K562 (cell line): ENCODE measurements at regions not wholly inside any gene's neighbourhood (a gene's known extent, or its start where the extent isn't known, plus 50 kb on each side); places are given as distances from the start of the nearest gene placed in this dataset.

Experiments
- ATAC-seq: fragments of 200-7000 bp; cut with Tn5 transposase; 3 replicates; pipeline ENCODE4 v1.9.1; 2020; ENCODE audit warnings: moderate library complexity
- BruUV-seq: library from RNA; stranded (reverse); fragments of 400-500 nt; replicated peaks from 2 replicates; lab custom pipeline; 2021; lab: Mats Ljungman, UMichigan
- CTCF ChIA-PET: fragments of 300-600 bp; formaldehyde crosslinking; extraction: SDS; loops from one replicate; lab custom pipeline; 2021; ENCODE audit warnings: low intra/inter-chr PET ratio; lab: Yijun Ruan, JAX
- POLR2A ChIA-PET: fragments of 300-600, 350-650 bp; sonication (Branson Sonifier 250); formaldehyde crosslinking; extraction: SDS; loops from one replicate; lab custom pipeline; 2021; ENCODE audit warnings: antibody characterized with exemption, inconsistent platforms; lab: Yijun Ruan, JAX
- DNase-seq, 4 experiments: peaks; one replicate each; pipeline versions ENCODE4 v3.0.0 to v3.0.0-alpha.2; 2011 to 2018; ENCODE audit warnings: low spot score in 3 of 4, mixed read lengths in 3 of 4; ENCODE audit errors: extremely low read depth in 1 of 4
- FAIRE-seq: peaks from 2 replicates; lab custom pipeline; 2011; peaks lifted over from hg19 to GRCh38; lab: Jason Lieb, UNC
- H2AFZ ChIP-seq: 2 replicates; pipeline ENCODE4 v1.6.0; 2011; ENCODE audit warnings: low read depth, low read length, control low read depth, inconsistent platforms
- H3K27ac ChIP-seq: fragments of 200-600 bp; 3 replicates; pipeline ENCODE4 v1.8.0; 2011; ENCODE audit warnings: low read depth, mild to moderate bottlenecking, control low read depth, inconsistent platforms, low read length, moderate library complexity, mixed read lengths; ENCODE audit errors: extremely low read depth
- H3K27me3 ChIP-seq, 2 experiments: fragments of 300-600 bp in 1 of 2; 2 replicates in 1 of 2; 3 replicates in 1 of 2; pipeline versions ENCODE4 v1.6.0 to v1.8.0; 2011; ENCODE audit warnings: inconsistent platforms in 2 of 2, low read length in 2 of 2, mild to moderate bottlenecking in 1 of 2, mixed read lengths in 1 of 2, moderate library complexity in 1 of 2; ENCODE audit not compliant: control insufficient read depth in 2 of 2, insufficient read depth in 2 of 2
- H3K36me3 ChIP-seq: fragments of 300-600 bp; 3 replicates; pipeline ENCODE4 v1.8.0; 2011; ENCODE audit warnings: mild to moderate bottlenecking, low read length, inconsistent platforms; ENCODE audit not compliant: control insufficient read depth, insufficient read depth
- H3K4me1 ChIP-seq, 2 experiments: fragments of 200-600 bp in 1 of 2; replicated peaks in 1 of 2; 2 replicates in 1 of 2; 3 replicates in 1 of 2; pipeline versions ENCODE4 v1.5.1 to v1.8.0; 2011; ENCODE audit warnings: inconsistent platforms in 2 of 2, low read length in 2 of 2, mild to moderate bottlenecking in 1 of 2, mixed read lengths in 1 of 2, moderate library complexity in 1 of 2; ENCODE audit not compliant: control insufficient read depth in 2 of 2, insufficient read depth in 2 of 2
- H3K4me2 ChIP-seq: 2 replicates; pipeline ENCODE4 v1.6.1; 2011; ENCODE audit warnings: low read length, control low read depth, inconsistent platforms, mixed read lengths; ENCODE audit not compliant: insufficient read depth
- H3K4me3 ChIP-seq: fragments of 200-600 bp; sonication (generic), shearing (Covaris generic); 2 replicates; pipeline ENCODE4 v1.5.1; 2016; ENCODE audit warnings: control low read depth, inconsistent platforms
- H3K79me2 ChIP-seq: fragments of 200-600 bp; 3 replicates; pipeline ENCODE4 v1.8.0; 2011; ENCODE audit warnings: low read length, inconsistent platforms; ENCODE audit not compliant: control insufficient read depth, insufficient read depth
- H3K9ac ChIP-seq, 2 experiments: 2 replicates each; pipeline versions ENCODE4 v1.6.0 to v1.6.1; 2011; ENCODE audit warnings: low read depth in 2 of 2, low read length in 2 of 2, control low read depth in 1 of 2, inconsistent platforms in 1 of 2, mild to moderate bottlenecking in 1 of 2, mixed read lengths in 1 of 2; ENCODE audit not compliant: insufficient read depth in 1 of 2
- H3K9me1 ChIP-seq: one replicate; pipeline ENCODE4 v1.6.0; 2011; ENCODE audit warnings: inconsistent platforms, mild to moderate bottlenecking, low read length, moderate library complexity; ENCODE audit not compliant: control insufficient read depth, insufficient read depth
- H3K9me3 ChIP-seq: replicated peaks from 2 replicates; pipeline ENCODE4 v1.5.1; 2011; ENCODE audit warnings: low read depth, low read length, inconsistent platforms; ENCODE audit not compliant: control insufficient read depth, insufficient read depth
- H4K20me1 ChIP-seq: replicated peaks from 2 replicates; pipeline ENCODE4 v1.6.1; 2011; ENCODE audit warnings: low read length, inconsistent platforms, mixed read lengths; ENCODE audit not compliant: control insufficient read depth, insufficient read depth
- DLX4 ChIP-seq: fragments of 250-450 bp; sonication (Bioruptor Pico); IDR thresholded peaks from 2 replicates; pipeline ENCODE4 v1.6.1; 2021; ENCODE audit warnings: mild to moderate bottlenecking
- FOXK2 ChIP-seq, 2 experiments: fragments of 450-650 bp; IDR thresholded peaks in 1 of 2; conservative IDR thresholded peaks in 1 of 2; 2 replicates each; pipeline ENCODE4 v1.6.1; 2016; ENCODE audit warnings: low read depth in 2 of 2, mild to moderate bottlenecking in 1 of 2
- MCM5 ChIP-seq: fragments of 450-650 bp; IDR thresholded peaks from 2 replicates; pipeline ENCODE4 v1.6.1; 2016; ENCODE audit warnings: low read depth
- NFYB ChIP-seq: IDR thresholded peaks from 2 replicates; pipeline ENCODE4 v1.6.1; 2011; ENCODE audit warnings: mild to moderate bottlenecking, moderate library complexity; ENCODE audit not compliant: insufficient read length; ENCODE audit errors: extremely low read depth
- SIRT6 ChIP-seq: IDR thresholded peaks from one replicate; pipeline ENCODE4 v1.6.1; 2012; ENCODE audit warnings: low read depth, mild to moderate bottlenecking, control low read depth, inconsistent platforms, low read length, moderate library complexity
- ZNF436 ChIP-seq: fragments of 250-450, 450-650 bp; sonication (Bioruptor Pico); formaldehyde crosslinking; IDR thresholded peaks from 2 replicates; pipeline ENCODE4 v1.7.0; 2020; ENCODE audit warnings: mild to moderate bottlenecking
- WGBS: fragments of 100-300 bp; shearing (Covaris generic); methylation state at CpG from one replicate; pipeline ENCODE4 v1.1.6; 2016; ENCODE audit warnings: low coverage, mixed read lengths; ENCODE audit not compliant: insufficient coverage; ENCODE audit errors: missing lambda C conversion rate; 5-methylcytosine and 5-hydroxymethylcytosine counted together
- in situ Hi-C: fragments of 300-500 bp; cut with MboI; formaldehyde crosslinking; loops from 4 replicates; pipeline ENCODE4 v1.15.0; 2018; ENCODE audit warnings: inconsistent platforms, mixed read lengths
- intact Hi-C: fragments of 100-400 bp; cut with micrococcal nuclease; formaldehyde crosslinking; loops from 2 replicates; pipeline ENCODE4 v1.14.2; 2022
- TF ChIP-seq, protein P1 (sequence below): sonication (generic); formaldehyde crosslinking; IDR thresholded peaks from 2 replicates; pipeline ENCODE4 v1.4.0; 2020; ENCODE audit warnings: mild to moderate bottlenecking, missing genetic modification reagents
- TF ChIP-seq, protein P2 (sequence below): fragments of 200-400 bp; formaldehyde crosslinking; IDR thresholded peaks from 2 replicates; pipeline ENCODE4 v1.6.1; 2017; ENCODE audit warnings: mild to moderate bottlenecking, low read depth, low read length, moderate library complexity
- TF ChIP-seq, protein P3 (sequence below): fragments of 250-450 bp; sonication (Bioruptor Pico); IDR thresholded peaks from 2 replicates; pipeline ENCODE4 v1.8.0; 2022; ENCODE audit warnings: moderate library complexity, mild to moderate bottlenecking, inconsistent platforms

- DNase-seq (no peak), ATAC-seq (no peak), FAIRE-seq (no peak)
- WGBS = 0% methylated on average over 3 of the region's 3 CpGs
- Histone ChIP-seq H3K36me3 (no peaks in the 10 kb centered on the region), H3K4me3 (no peak overlapping the region), H3K27me3 (no peaks in the 10 kb centered on the region), H3K9ac (no peak overlapping the region), H3K4me2 (no peak overlapping the region), H3K9me3 (no peaks in the 10 kb centered on the region), H2AFZ (no peak overlapping the region), H3K4me1 (no peaks in the 10 kb centered on the region), H3K9me1 (no peaks in the 10 kb centered on the region), H3K27ac (no peak overlapping the region), H3K79me2 (no peaks in the 10 kb centered on the region), H4K20me1 (no peaks in the 10 kb centered on the region)
- in situ Hi-C loops (no loop called here), intact Hi-C loops (no loop called here)
- BruUV-seq = no TSS peak
- POLR2A ChIA-PET = no interaction called here
- CTCF ChIA-PET = no interaction called here
- no peak for TF ChIP-seq FOXK2 (conservative IDR thresholded peaks at IDR 0.05 in 1 of 2, IDR thresholded peaks at IDR 0.05 in 1 of 2; ENCODE audit: low read depth in 2 of 2)
- no peak for TF ChIP-seq NFYB
- no peak for TF ChIP-seq MCM5
- TF ChIP-seq ZNF436 (CRISPR knock-in tag) = no peak
- TF ChIP-seq DLX4 (CRISPR knock-in tag) = no peak
- TF ChIP-seq, protein P1, sequence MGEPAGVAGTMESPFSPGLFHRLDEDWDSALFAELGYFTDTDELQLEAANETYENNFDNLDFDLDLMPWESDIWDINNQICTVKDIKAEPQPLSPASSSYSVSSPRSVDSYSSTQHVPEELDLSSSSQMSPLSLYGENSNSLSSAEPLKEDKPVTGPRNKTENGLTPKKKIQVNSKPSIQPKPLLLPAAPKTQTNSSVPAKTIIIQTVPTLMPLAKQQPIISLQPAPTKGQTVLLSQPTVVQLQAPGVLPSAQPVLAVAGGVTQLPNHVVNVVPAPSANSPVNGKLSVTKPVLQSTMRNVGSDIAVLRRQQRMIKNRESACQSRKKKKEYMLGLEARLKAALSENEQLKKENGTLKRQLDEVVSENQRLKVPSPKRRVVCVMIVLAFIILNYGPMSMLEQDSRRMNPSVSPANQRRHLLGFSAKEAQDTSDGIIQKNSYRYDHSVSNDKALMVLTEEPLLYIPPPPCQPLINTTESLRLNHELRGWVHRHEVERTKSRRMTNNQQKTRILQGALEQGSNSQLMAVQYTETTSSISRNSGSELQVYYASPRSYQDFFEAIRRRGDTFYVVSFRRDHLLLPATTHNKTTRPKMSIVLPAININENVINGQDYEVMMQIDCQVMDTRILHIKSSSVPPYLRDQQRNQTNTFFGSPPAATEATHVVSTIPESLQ = no peak
- TF ChIP-seq, protein P2, sequence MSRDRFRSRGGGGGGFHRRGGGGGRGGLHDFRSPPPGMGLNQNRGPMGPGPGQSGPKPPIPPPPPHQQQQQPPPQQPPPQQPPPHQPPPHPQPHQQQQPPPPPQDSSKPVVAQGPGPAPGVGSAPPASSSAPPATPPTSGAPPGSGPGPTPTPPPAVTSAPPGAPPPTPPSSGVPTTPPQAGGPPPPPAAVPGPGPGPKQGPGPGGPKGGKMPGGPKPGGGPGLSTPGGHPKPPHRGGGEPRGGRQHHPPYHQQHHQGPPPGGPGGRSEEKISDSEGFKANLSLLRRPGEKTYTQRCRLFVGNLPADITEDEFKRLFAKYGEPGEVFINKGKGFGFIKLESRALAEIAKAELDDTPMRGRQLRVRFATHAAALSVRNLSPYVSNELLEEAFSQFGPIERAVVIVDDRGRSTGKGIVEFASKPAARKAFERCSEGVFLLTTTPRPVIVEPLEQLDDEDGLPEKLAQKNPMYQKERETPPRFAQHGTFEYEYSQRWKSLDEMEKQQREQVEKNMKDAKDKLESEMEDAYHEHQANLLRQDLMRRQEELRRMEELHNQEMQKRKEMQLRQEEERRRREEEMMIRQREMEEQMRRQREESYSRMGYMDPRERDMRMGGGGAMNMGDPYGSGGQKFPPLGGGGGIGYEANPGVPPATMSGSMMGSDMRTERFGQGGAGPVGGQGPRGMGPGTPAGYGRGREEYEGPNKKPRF = no peak
- TF ChIP-seq, protein P3, sequence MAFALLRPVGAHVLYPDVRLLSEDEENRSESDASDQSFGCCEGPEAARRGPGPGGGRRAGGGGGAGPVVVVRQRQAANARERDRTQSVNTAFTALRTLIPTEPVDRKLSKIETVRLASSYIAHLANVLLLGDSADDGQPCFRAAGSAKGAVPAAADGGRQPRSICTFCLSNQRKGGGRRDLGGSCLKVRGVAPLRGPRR = no peak
- no peak for TF ChIP-seq SIRT6
These were observed 66.8 kb upstream of the PLS3 start for GRCh38 chrX:115494161-115494560.
